ENCODE measurements at regions not wholly inside any gene's neighbourhood (a gene's known extent, or its start where the extent isn't known, plus 50 kb on each side); places are given as distances from the start of the nearest gene placed in this dataset.
"Not testable (repeated sequence)": the region's sequence is repeated elsewhere in the genome, so short reads cannot be mapped to it uniquely, and the experiment has no call there.

GRCh38 chr3:75430406-75430805 lies 233.7 kb upstream of the FRG2C start:
- not testable (repeated sequence) for TF ChIP-seq MXI1 (IDR thresholded peaks at IDR 0.05; ENCODE audit: low read depth, low read length); CTCF (IDR thresholded peaks at IDR 0.05 in 2 of 3, conservative IDR thresholded peaks at IDR 0.05 in 1 of 3; ENCODE audit: control insufficient read depth in 2 of 3, extremely low read depth in 1 of 3, insufficient read depth in 1 of 3, low read depth in 3 of 3, low read length in 3 of 3); BCL3 (IDR thresholded peaks at IDR 0.05; ENCODE audit: borderline replicate concordance, insufficient read depth, low read depth, low read length, poor library complexity, severe bottlenecking); POLR2A (IDR thresholded peaks at IDR 0.05; ENCODE audit: low read depth, low read length); ASH2L (IDR thresholded peaks at IDR 0.05; ENCODE audit: borderline replicate concordance, low read depth); RAD21 (IDR thresholded peaks at IDR 0.05; ENCODE audit: insufficient read depth, low read depth, low read length); EZH2 (IDR thresholded peaks at IDR 0.05; ENCODE audit: borderline replicate concordance, control insufficient read depth, low read depth, low read length); MLLT1 (IDR thresholded peaks at IDR 0.05); RCOR1 (conservative IDR thresholded peaks at IDR 0.05; ENCODE audit: low read depth, low read length)

Data from GM12878 (cell line).